ENCODE measurements at regions not wholly inside any gene's neighbourhood (a gene's known extent, or its start where the extent isn't known, plus 50 kb on each side); places are given as distances from the start of the nearest gene placed in this dataset.

DNA sequence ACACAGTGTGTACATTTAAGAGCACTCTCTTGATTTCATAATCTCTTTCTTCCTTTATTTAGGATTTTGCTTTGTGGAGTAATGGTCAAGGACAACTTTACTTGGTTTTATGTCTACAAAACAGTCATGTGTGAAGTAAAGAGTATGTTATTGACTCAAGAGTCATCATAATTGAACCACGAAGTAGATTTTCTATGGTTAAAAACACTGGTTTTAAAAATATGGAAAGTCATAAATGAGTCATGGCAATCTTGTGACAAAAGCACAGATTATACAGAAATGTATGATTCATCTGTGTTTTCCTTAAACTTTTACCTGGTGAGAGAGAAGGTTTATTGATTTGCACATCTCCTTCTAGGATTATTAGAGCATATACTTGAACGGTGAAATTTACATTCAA, 969.7 kb downstream of the GATA3 start:
- Histone ChIP-seq H3K36me3 (no peaks in the 10 kb centered on the region), H3K9me3 (no peaks in the 10 kb centered on the region), H3K4me3 (ENCODE audit: low read depth, low read length) (no peak overlapping the region), H3K27me3 (no peaks in the 10 kb centered on the region), H3K4me1 (no peaks in the 10 kb centered on the region)
- no peak for DNase-seq
- TF ChIP-seq, protein P1, sequence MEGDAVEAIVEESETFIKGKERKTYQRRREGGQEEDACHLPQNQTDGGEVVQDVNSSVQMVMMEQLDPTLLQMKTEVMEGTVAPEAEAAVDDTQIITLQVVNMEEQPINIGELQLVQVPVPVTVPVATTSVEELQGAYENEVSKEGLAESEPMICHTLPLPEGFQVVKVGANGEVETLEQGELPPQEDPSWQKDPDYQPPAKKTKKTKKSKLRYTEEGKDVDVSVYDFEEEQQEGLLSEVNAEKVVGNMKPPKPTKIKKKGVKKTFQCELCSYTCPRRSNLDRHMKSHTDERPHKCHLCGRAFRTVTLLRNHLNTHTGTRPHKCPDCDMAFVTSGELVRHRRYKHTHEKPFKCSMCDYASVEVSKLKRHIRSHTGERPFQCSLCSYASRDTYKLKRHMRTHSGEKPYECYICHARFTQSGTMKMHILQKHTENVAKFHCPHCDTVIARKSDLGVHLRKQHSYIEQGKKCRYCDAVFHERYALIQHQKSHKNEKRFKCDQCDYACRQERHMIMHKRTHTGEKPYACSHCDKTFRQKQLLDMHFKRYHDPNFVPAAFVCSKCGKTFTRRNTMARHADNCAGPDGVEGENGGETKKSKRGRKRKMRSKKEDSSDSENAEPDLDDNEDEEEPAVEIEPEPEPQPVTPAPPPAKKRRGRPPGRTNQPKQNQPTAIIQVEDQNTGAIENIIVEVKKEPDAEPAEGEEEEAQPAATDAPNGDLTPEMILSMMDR (IDR thresholded peaks at IDR 0.05; ENCODE audit: low read depth, low read length) = no peak

- Histone ChIP-seq H3K4me3 (ENCODE audit: low read depth, low read length) (no peak overlapping the region), H3K27me3 (no peaks in the 10 kb centered on the region), H3K36me3 (no peaks in the 10 kb centered on the region), H3K4me1 (no peaks in the 10 kb centered on the region), H3K9me3 (no peaks in the 10 kb centered on the region)
- TF ChIP-seq, protein P1 (IDR thresholded peaks at IDR 0.05; ENCODE audit: low read depth, low read length) = no peak
- DNase-seq = no peak
These were observed 973.7 kb downstream of the GATA3 start for GRCh38 chr10:9028231-9028630.

- DNase-seq = no peak
- Histone ChIP-seq H3K4me1 (no peaks in the 10 kb centered on the region), H3K9me3 (no peaks in the 10 kb centered on the region), H3K27me3 (no peaks in the 10 kb centered on the region), H3K36me3 (no peaks in the 10 kb centered on the region), H3K4me3 (ENCODE audit: low read depth, low read length) (no peak overlapping the region)
- TF ChIP-seq, protein P1 (IDR thresholded peaks at IDR 0.05; ENCODE audit: low read depth, low read length) = no peak
These were observed 980.9 kb downstream of the GATA3 start for GRCh38 chr10:9035355-9035754.

- TF ChIP-seq, protein P1 (IDR thresholded peaks at IDR 0.05; ENCODE audit: low read depth, low read length) = no peak
- H3K4me1 ChIP-seq = no peaks in the 10 kb centered on the region
These were observed 982.3 kb downstream of the GATA3 start for GRCh38 chr10:9036711-9037204.

GRCh38 chr10:9038146-9038714, 983.7 kb downstream of the GATA3 start:
- no peak for DNase-seq
- no peaks in the 10 kb centered on the region for H3K9me3 ChIP-seq
- TF ChIP-seq, protein P1 (IDR thresholded peaks at IDR 0.05; ENCODE audit: low read depth, low read length) = no peak
- no peaks in the 10 kb centered on the region for H3K36me3 ChIP-seq
- H3K4me1 ChIP-seq = no peaks in the 10 kb centered on the region
- no peaks in the 10 kb centered on the region for H3K27me3 ChIP-seq
- no peak overlapping the region for H3K4me3 ChIP-seq (ENCODE audit: low read depth, low read length)

More at GRCh38 chr10:9036711-9037204, 982.3 kb downstream of the GATA3 start:
- H3K27me3 ChIP-seq = no peaks in the 10 kb centered on the region
- H3K9me3 ChIP-seq = no peaks in the 10 kb centered on the region
- no peak for DNase-seq
- H3K4me3 ChIP-seq (ENCODE audit: low read depth, low read length) = no peak overlapping the region
- H3K36me3 ChIP-seq = no peaks in the 10 kb centered on the region

DNA sequence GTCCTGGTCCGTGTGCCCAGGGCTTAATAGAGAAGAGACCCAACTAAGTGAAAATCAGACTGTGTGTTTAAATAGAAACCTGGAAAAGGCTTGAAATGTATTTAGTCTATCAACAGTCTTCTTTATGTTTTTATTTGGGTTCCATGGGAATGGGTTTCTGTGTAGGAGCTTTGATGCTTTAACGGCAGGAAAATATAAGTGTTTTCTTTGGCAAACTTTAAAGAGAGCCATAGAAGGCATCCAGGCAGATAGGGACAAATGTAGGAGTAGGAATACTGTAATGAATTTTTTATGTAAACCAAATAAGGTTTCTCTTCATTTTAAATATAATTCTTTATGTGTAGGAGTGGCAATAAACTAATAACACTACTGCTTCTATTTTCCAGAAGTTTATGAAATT, 989.0 kb downstream of the GATA3 start:
- no peak for DNase-seq
- H3K36me3 ChIP-seq = no peaks in the 10 kb centered on the region
- H3K27me3 ChIP-seq = no peaks in the 10 kb centered on the region
- no peaks in the 10 kb centered on the region; the same call in 1 of the 2 replicates for H3K9me3 ChIP-seq
- H3K4me3 ChIP-seq (ENCODE audit: low read depth, low read length) = no peak overlapping the region
- H3K4me1 ChIP-seq = no peaks in the 10 kb centered on the region
- TF ChIP-seq, protein P1 (IDR thresholded peaks at IDR 0.05; ENCODE audit: low read depth, low read length) = no peak
